ENCODE measurements at regions not wholly inside any gene's neighbourhood (a gene's known extent, or its start where the extent isn't known, plus 50 kb on each side); places are given as distances from the start of the nearest gene placed in this dataset.

GRCh38 chr15:101565377-101565776, 75.9 kb upstream of the PCSK6 start:
- ChIA-PET POLR2A (no interaction called here), CTCF (no interaction called here)
- H3K27me3 Mint-ChIP-seq = peaks cover 13% of the 10 kb centered on the region
- H3K4me3 Mint-ChIP-seq = no peak overlapping the region
- TF ChIP-seq, protein P1, sequence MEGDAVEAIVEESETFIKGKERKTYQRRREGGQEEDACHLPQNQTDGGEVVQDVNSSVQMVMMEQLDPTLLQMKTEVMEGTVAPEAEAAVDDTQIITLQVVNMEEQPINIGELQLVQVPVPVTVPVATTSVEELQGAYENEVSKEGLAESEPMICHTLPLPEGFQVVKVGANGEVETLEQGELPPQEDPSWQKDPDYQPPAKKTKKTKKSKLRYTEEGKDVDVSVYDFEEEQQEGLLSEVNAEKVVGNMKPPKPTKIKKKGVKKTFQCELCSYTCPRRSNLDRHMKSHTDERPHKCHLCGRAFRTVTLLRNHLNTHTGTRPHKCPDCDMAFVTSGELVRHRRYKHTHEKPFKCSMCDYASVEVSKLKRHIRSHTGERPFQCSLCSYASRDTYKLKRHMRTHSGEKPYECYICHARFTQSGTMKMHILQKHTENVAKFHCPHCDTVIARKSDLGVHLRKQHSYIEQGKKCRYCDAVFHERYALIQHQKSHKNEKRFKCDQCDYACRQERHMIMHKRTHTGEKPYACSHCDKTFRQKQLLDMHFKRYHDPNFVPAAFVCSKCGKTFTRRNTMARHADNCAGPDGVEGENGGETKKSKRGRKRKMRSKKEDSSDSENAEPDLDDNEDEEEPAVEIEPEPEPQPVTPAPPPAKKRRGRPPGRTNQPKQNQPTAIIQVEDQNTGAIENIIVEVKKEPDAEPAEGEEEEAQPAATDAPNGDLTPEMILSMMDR (IDR thresholded peaks at IDR 0.05) = no peak
- no peaks in the 10 kb centered on the region for H3K9me3 Mint-ChIP-seq
- intact Hi-C loops (cut with micrococcal nuclease) = no loop called here
- no peaks in the 10 kb centered on the region for H3K4me1 Mint-ChIP-seq (ENCODE audit: low read depth)
- no peaks in the 10 kb centered on the region for H3K36me3 Mint-ChIP-seq (ENCODE audit: low read depth)
- H3K27ac Mint-ChIP-seq = no peak overlapping the region
- DNase-seq = no peak
- no peak for ATAC-seq

DNA sequence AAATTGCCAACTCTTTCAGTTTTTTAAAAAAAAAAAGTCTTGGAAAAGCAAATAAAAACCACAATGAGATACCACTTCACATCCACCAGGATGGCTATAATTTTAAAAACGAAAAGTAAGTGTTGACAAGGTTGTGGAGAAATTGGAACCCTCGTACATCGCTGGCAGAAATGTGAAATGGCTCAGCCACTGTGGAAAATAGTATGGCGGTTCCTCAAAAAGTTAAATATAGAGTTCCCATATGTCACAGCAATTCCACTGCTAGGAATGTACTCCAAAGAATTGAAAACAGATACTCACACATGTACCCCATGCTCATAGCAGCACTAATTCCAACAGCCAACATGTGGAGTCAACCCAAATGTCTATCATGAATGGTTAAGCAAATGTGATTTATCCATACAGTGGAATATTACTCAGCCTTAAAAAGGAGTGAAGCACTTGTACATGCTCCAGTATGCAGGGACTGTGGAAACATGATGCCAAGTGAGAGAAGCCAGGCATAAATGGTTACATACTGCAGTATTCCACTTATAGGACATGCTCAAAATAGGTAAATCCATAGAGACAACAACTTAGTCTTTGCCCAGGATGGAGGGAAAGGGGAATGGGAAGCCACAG, 73.8 kb upstream of the PCSK6 start:
- Mint-ChIP-seq H3K9me3 (no peaks in the 10 kb centered on the region), H3K27ac (no peak overlapping the region), H3K36me3 (ENCODE audit: low read depth) (no peaks in the 10 kb centered on the region), H3K4me1 (ENCODE audit: low read depth) (no peaks in the 10 kb centered on the region), H3K4me3 (no peak overlapping the region), H3K27me3 (peaks cover 7% of the 10 kb centered on the region)
- DNase-seq (no peak), ATAC-seq (no peak)
- POLR2A ChIA-PET = no interaction called here
- intact Hi-C loops (cut with micrococcal nuclease) = no loop called here
- CTCF ChIA-PET = no interaction called here
- TF ChIP-seq, protein P1 (IDR thresholded peaks at IDR 0.05) = no peak

- POLR2A ChIA-PET = no interaction called here
- ATAC-seq (no peak), DNase-seq (no peak)
- no peaks in the 10 kb centered on the region for H3K36me3 Mint-ChIP-seq (ENCODE audit: low read depth)
- no peaks in the 10 kb centered on the region for H3K9me3 Mint-ChIP-seq
- H3K27me3 Mint-ChIP-seq = peaks cover 6% of the 10 kb centered on the region
- H3K27ac Mint-ChIP-seq = no peak overlapping the region
- CTCF ChIA-PET = no interaction called here
- TF ChIP-seq, protein P1 (IDR thresholded peaks at IDR 0.05) = no peak
- H3K4me1 Mint-ChIP-seq (ENCODE audit: low read depth) = no peaks in the 10 kb centered on the region
- no peak overlapping the region for H3K4me3 Mint-ChIP-seq
- intact Hi-C loops (cut with micrococcal nuclease) = no loop called here
Observed at GRCh38 chr15:101562428-101563059, 73.0 kb upstream of the PCSK6 start.

DNA sequence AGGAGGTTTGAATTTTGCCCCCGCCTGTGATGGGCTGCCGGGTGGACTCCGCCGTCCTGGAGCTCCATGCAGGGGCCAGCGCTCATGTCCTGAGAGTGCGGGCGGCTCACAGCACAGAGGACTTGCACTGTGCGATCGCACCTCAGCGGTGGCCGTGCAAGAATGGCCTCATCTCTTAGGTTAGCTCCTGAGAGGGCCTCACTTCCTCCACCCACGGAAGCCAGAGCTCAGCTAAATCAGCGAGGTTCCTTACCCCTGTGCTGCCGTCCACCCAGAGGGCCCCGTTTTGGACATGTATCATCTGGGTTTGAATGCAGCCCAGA, 72.0 kb upstream of the PCSK6 start:
- CTCF ChIA-PET = interaction anchor here (0.7 kb wide), 1 partner anchor 80 kb away, joined by 3 read pairs; no protein-coding TSS in a partner anchor
- DNase-seq (no peak), ATAC-seq (no peak)
- peaks cover 4% of the 10 kb centered on the region for H3K27me3 Mint-ChIP-seq
- H3K9me3 Mint-ChIP-seq = no peaks in the 10 kb centered on the region
- H3K36me3 Mint-ChIP-seq (ENCODE audit: low read depth) = no peaks in the 10 kb centered on the region
- H3K27ac Mint-ChIP-seq = no peak overlapping the region
- POLR2A ChIA-PET = no interaction called here
- intact Hi-C loops (cut with micrococcal nuclease) = no loop called here
- H3K4me1 Mint-ChIP-seq (ENCODE audit: low read depth) = no peaks in the 10 kb centered on the region
- TF ChIP-seq, protein P1 (IDR thresholded peaks at IDR 0.05) = no peak
- no peak overlapping the region for H3K4me3 Mint-ChIP-seq

GRCh38 chr15:101560722-101561583, 71.4 kb upstream of the PCSK6 start:
- H3K27ac Mint-ChIP-seq = no peak overlapping the region

More at GRCh38 chr15:101560722-101561583, 71.4 kb upstream of the PCSK6 start:
- DNase-seq (no peak), ATAC-seq (no peak)
- ChIA-PET CTCF (interaction anchor here (0.7 kb wide), 1 partner anchor 81 kb away, joined by 3 read pairs; no protein-coding TSS in a partner anchor), POLR2A (no interaction called here)
- H3K4me3 Mint-ChIP-seq = no peak overlapping the region
- H3K27me3 Mint-ChIP-seq = peaks cover 2% of the 10 kb centered on the region
- no peaks in the 10 kb centered on the region for H3K36me3 Mint-ChIP-seq (ENCODE audit: low read depth)
- H3K9me3 Mint-ChIP-seq = no peaks in the 10 kb centered on the region
- TF ChIP-seq, protein P1 (IDR thresholded peaks at IDR 0.05) = no peak
- intact Hi-C loops (cut with micrococcal nuclease) = no loop called here
- H3K4me1 Mint-ChIP-seq (ENCODE audit: low read depth) = no peaks in the 10 kb centered on the region

Data from activated CD8-positive, alpha-beta T cell treated with anti-CD3 and anti-CD28 coated beads for 36 hours (primary cell).